HEK293 (cell line): ENCODE measurements at regions not wholly inside any gene's neighbourhood (a gene's known extent, or its start where the extent isn't known, plus 50 kb on each side); places are given as distances from the start of the nearest gene placed in this dataset.

Experiments used
- CTCF ChIP-seq: fragments of 450-650 bp; formaldehyde crosslinking; IDR thresholded peaks from 2 replicates; pipeline ENCODE4 v1.5.1; 2016; ENCODE audit warnings: missing biosample characterization, missing genetic modification characterization
- KLF17 ChIP-seq: fragments of 450-650 bp; formaldehyde crosslinking; IDR thresholded peaks from 2 replicates; pipeline ENCODE4 v1.5.1; 2016; ENCODE audit warnings: missing biosample characterization, missing genetic modification characterization
- YY1 ChIP-seq: fragments of 450-650 bp; formaldehyde crosslinking; IDR thresholded peaks from 2 replicates; pipeline ENCODE4 v1.5.1; 2018; ENCODE audit warnings: missing biosample characterization, missing genetic modification characterization
- ZBTB17 ChIP-seq: fragments of 450-650 bp; formaldehyde crosslinking; IDR thresholded peaks from 2 replicates; pipeline ENCODE4 v1.5.1; 2016; ENCODE audit warnings: missing biosample characterization, missing genetic modification characterization
- ZBTB8A ChIP-seq: fragments of 450-650 bp; formaldehyde crosslinking; IDR thresholded peaks from 2 replicates; pipeline ENCODE4 v1.5.1; 2016; ENCODE audit warnings: missing biosample characterization, missing genetic modification characterization
- ZIC2 ChIP-seq: fragments of 450-650 bp; formaldehyde crosslinking; IDR thresholded peaks from 2 replicates; pipeline ENCODE4 v1.5.1; 2016; ENCODE audit warnings: missing biosample characterization, missing genetic modification characterization
- ZNF302 ChIP-seq: fragments of 450-650 bp; formaldehyde crosslinking; IDR thresholded peaks from 2 replicates; pipeline ENCODE4 v1.5.1; 2016; ENCODE audit warnings: missing biosample characterization, missing genetic modification characterization, low read depth
- ZNF530 ChIP-seq: fragments of 450-650 bp; formaldehyde crosslinking; IDR thresholded peaks from 2 replicates; pipeline ENCODE4 v1.5.1; 2016; ENCODE audit warnings: low read depth, missing biosample characterization, missing genetic modification characterization
- ZNF791 ChIP-seq: fragments of 450-650 bp; formaldehyde crosslinking; IDR thresholded peaks from 2 replicates; pipeline ENCODE4 v1.5.1; 2016; ENCODE audit warnings: missing biosample characterization, missing genetic modification characterization
- TF ChIP-seq, protein P1 (sequence below): fragments of 450-650 bp; formaldehyde crosslinking; IDR thresholded peaks from 2 replicates; pipeline ENCODE4 v1.5.1; 2016; ENCODE audit warnings: missing biosample characterization, missing genetic modification characterization

DNA sequence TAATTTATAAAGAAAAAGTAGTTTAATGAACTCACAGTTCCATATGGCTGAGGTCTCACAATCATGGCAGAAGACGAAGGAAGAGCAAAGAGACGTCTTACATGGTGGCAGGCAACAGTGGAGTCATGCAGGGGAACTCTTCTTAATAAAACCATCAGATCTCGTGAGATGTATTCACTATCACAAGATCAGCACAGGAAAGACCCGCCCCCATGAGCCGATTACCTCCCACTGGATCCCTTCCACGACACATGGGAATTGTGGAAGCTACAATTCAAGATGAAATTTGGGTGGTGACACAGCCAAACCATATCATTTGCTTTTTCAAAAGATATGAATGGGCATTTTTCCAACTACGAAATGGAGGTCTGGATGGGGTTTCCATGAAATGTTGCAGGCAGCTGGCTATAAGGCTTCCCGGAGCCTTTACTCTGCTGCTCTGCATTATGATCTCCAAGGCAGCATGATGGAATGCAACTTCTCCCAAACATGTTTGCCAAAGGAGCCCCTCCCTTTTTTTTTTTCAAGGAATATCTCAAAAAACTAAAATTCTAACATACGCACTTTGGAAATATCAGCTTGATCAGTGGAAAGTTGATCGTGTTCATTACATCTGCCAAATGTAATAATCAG lies 189.7 kb downstream of the MEX3B start:
- TF ChIP-seq KLF17 (tag by site-specific recombination), result no peak
- TF ChIP-seq CTCF (tag by site-specific recombination), result no peak
- TF ChIP-seq, protein P1, sequence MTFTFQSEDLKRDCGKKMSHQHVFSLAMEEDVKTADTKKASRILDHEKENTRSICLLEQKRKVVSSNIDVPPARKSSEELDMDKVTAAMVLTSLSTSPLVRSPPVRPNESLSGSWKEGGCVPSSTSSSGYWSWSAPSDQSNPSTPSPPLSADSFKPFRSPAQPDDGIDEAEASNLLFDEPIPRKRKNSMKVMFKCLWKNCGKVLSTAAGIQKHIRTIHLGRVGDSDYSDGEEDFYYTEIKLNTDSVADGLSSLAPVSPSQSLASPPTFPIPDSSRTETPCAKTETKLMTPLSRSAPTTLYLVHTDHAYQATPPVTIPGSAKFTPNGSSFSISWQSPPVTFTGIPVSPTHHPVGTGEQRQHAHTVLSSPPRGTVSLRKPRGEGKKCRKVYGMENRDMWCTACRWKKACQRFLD (tag by site-specific recombination), result no peak
- no peak for TF ChIP-seq ZNF530
- no peak for TF ChIP-seq ZNF302 (tag by site-specific recombination)
- TF ChIP-seq ZBTB8A (tag by site-specific recombination), result no peak
- TF ChIP-seq ZNF791, result no peak
- TF ChIP-seq YY1 (tag by site-specific recombination), result no peak
- no peak for TF ChIP-seq ZIC2 (tag by site-specific recombination)
- TF ChIP-seq ZBTB17 (tag by site-specific recombination), result no peak
